ENCODE measurements at regions not wholly inside any gene's neighbourhood (a gene's known extent, or its start where the extent isn't known, plus 50 kb on each side); places are given as distances from the start of the nearest gene placed in this dataset.

GRCh38 chr3:72288955-72289691, 504.2 kb upstream of the PROK2 start:
- Histone ChIP-seq H3K9ac (peak overlapping the region in 5 of 11 experiments; percentile 2 to 33 (median 11); a peak in 3 of 22 replicates), H3K9me3 (replicated peaks in 1 of 11) (peaks cover 0 to 8% (median 0%) of the 10 kb centered on the region in 11 experiments; a peak in 4 of 22 replicates), H3K36me3 (no peaks in the 10 kb centered on the region), H3K4me3 (peak overlapping the region in 4 of 10 experiments; percentile 11 to 45 (median 36); a peak in 7 of 20 replicates), H3K27ac (no peak overlapping the region), H3K4me2 (peak overlapping the region; percentile 70 to 89 (median 82)), H3K4me1 (peaks cover 13 to 25% (median 16%) of the 10 kb centered on the region in 10 experiments), H4K20me1 (no peaks in the 10 kb centered on the region), H3K27me3 (peaks cover 0 to 25% (median 15%) of the 10 kb centered on the region in 11 experiments; a peak in 16 of 22 replicates)
- TF ChIP-seq Cebpa-rat (IDR thresholded peaks at IDR 0.05) = no peak

- H3K4me2 ChIP-seq = peak overlapping the region in 6 of 11 experiments; percentile 70 to 83 (median 74); a peak in 6 of 22 replicates
- H3K27ac ChIP-seq = no peak overlapping the region
- no peak overlapping the region for H3K4me3 ChIP-seq
- peaks cover 0 to 25% (median 15%) of the 10 kb centered on the region in 11 experiments; a peak in 16 of 22 replicates for H3K27me3 ChIP-seq
- no peak overlapping the region for H3K9ac ChIP-seq
- peaks cover 13 to 18% (median 16%) of the 10 kb centered on the region in 10 experiments for H3K4me1 ChIP-seq
- no peak for TF ChIP-seq Cebpa-rat (IDR thresholded peaks at IDR 0.05)
- no peaks in the 10 kb centered on the region for H4K20me1 ChIP-seq
- H3K9me3 ChIP-seq (replicated peaks in 1 of 11) = peaks cover 6 to 20% (median 9%) of the 10 kb centered on the region in 11 experiments; a peak in 21 of 22 replicates
- H3K36me3 ChIP-seq = no peaks in the 10 kb centered on the region
These were observed 503.0 kb upstream of the PROK2 start for GRCh38 chr3:72287956-72288355.

DNA sequence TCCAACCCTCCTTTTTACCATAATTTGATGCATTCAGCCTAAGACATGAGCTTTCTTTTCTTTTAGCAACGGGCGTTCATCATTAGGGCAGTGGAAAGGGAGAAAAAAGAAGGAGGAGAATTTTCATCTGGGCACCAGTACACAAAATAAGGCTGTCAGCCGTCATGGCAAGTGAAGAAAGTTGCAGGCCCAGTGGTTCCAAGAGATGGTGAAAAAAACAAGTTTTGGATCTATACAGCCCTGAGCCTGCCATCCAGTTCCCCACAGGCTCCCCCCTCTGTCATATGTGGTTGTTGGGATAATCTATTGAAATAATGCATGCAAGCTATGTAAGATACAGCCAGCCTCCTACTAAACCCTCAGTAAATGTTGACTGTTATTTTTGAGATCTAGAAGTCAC, 500.6 kb upstream of the PROK2 start:
- Histone ChIP-seq H3K4me2 (no peak overlapping the region), H3K36me3 (no peaks in the 10 kb centered on the region), H3K27me3 (peaks cover 0 to 25% (median 15%) of the 10 kb centered on the region in 11 experiments; a peak in 16 of 22 replicates), H3K9ac (no peak overlapping the region), H4K20me1 (no peaks in the 10 kb centered on the region), H3K27ac (no peak overlapping the region), H3K9me3 (replicated peaks in 1 of 11) (peaks cover 11 to 31% (median 18%) of the 10 kb centered on the region in 11 experiments; a peak in 21 of 22 replicates), H3K4me3 (no peak overlapping the region), H3K4me1 (peaks cover 13 to 18% (median 16%) of the 10 kb centered on the region in 10 experiments)
- TF ChIP-seq Cebpa-rat (IDR thresholded peaks at IDR 0.05) = no peak

- Histone ChIP-seq H3K9me3 (replicated peaks in 1 of 11) (peaks cover 11 to 31% (median 18%) of the 10 kb centered on the region in 11 experiments; a peak in 21 of 22 replicates), H3K9ac (no peak overlapping the region), H4K20me1 (no peaks in the 10 kb centered on the region), H3K4me1 (peaks cover 12 to 14% (median 14%) of the 10 kb centered on the region in 10 experiments), H3K36me3 (no peaks in the 10 kb centered on the region), H3K27me3 (peaks cover 0 to 17% (median 13%) of the 10 kb centered on the region in 11 experiments; a peak in 16 of 22 replicates), H3K27ac (no peak overlapping the region), H3K4me3 (no peak overlapping the region), H3K4me2 (no peak overlapping the region)
- no peak for TF ChIP-seq Cebpa-rat (IDR thresholded peaks at IDR 0.05)
These were observed 499.5 kb upstream of the PROK2 start for GRCh38 chr3:72284471-72284870.

GRCh38 chr3:72282918-72283317, 498.0 kb upstream of the PROK2 start:
- peaks cover 0 to 2% (median under 1%) of the 10 kb centered on the region in 10 experiments; a peak in 12 of 20 replicates for H3K4me1 ChIP-seq
- H3K36me3 ChIP-seq = no peaks in the 10 kb centered on the region
- H3K9ac ChIP-seq = no peak overlapping the region
- H3K4me2 ChIP-seq = no peak overlapping the region
- H3K4me3 ChIP-seq = no peak overlapping the region
- no peak for TF ChIP-seq Cebpa-rat (IDR thresholded peaks at IDR 0.05)
- H3K9me3 ChIP-seq (replicated peaks in 1 of 11) = peaks cover 11 to 31% (median 18%) of the 10 kb centered on the region in 11 experiments; a peak in 21 of 22 replicates
- H3K27me3 ChIP-seq = peaks cover 0 to 2% (median 0%) of the 10 kb centered on the region in 11 experiments; a peak in 2 of 22 replicates
- no peaks in the 10 kb centered on the region for H4K20me1 ChIP-seq
- no peak overlapping the region for H3K27ac ChIP-seq

- H3K36me3 ChIP-seq = no peaks in the 10 kb centered on the region
- peaks cover 11 to 31% (median 18%) of the 10 kb centered on the region in 11 experiments; a peak in 21 of 22 replicates for H3K9me3 ChIP-seq (replicated peaks in 1 of 11)
- H3K4me2 ChIP-seq = no peak overlapping the region
- no peak overlapping the region for H3K27ac ChIP-seq
- H4K20me1 ChIP-seq = no peaks in the 10 kb centered on the region
- H3K9ac ChIP-seq = no peak overlapping the region
- peaks cover 0 to 8% (median 2%) of the 10 kb centered on the region in 11 experiments; a peak in 8 of 22 replicates for H3K27me3 ChIP-seq
- no peak for TF ChIP-seq Cebpa-rat (IDR thresholded peaks at IDR 0.05)
- no peak overlapping the region for H3K4me3 ChIP-seq
- peaks cover 0 to 12% (median 8%) of the 10 kb centered on the region in 10 experiments; a peak in 13 of 20 replicates for H3K4me1 ChIP-seq
These were observed 496.6 kb upstream of the PROK2 start for GRCh38 chr3:72281551-72281950.

GRCh38 chr3:72280876-72281275, 495.9 kb upstream of the PROK2 start:
- H3K36me3 ChIP-seq = no peaks in the 10 kb centered on the region
- no peak overlapping the region for H3K9ac ChIP-seq
- H3K27me3 ChIP-seq = peaks cover 0 to 13% (median 8%) of the 10 kb centered on the region in 11 experiments; a peak in 10 of 22 replicates
- no peaks in the 10 kb centered on the region for H4K20me1 ChIP-seq
- peaks cover 0 to 16% (median 10%) of the 10 kb centered on the region in 10 experiments; a peak in 16 of 20 replicates for H3K4me1 ChIP-seq
- peaks cover 11 to 31% (median 18%) of the 10 kb centered on the region in 11 experiments; a peak in 21 of 22 replicates for H3K9me3 ChIP-seq (replicated peaks in 1 of 11)
- no peak overlapping the region for H3K4me3 ChIP-seq
- no peak overlapping the region for H3K4me2 ChIP-seq
- H3K27ac ChIP-seq = no peak overlapping the region
- no peak for TF ChIP-seq Cebpa-rat (IDR thresholded peaks at IDR 0.05)

DNA sequence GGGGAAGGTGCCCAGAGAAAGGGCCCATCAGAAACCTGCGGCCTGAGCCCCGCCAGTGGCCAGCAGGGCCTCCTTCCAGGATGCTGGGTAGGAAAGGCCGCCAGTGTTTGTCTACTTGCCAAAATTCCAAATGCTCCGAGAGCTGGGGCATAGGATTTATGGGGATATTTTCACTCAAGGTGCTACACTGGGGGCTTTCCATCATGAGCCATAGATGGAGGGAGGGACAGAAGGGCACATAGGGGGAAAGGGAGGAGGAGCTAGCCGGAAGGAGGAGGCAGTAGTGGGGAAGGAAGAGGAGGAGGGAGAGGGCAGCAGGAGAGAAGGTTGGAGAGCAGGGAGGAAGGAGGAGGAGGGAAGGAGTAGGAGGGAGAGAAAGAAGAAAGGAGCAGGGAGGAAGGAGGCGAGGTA, 494.7 kb upstream of the PROK2 start:
- Histone ChIP-seq H3K9ac (no peak overlapping the region), H3K27me3 (peaks cover 0 to 18% (median 13%) of the 10 kb centered on the region in 11 experiments; a peak in 11 of 22 replicates), H3K36me3 (no peaks in the 10 kb centered on the region), H3K27ac (no peak overlapping the region), H4K20me1 (peaks cover 0 to 8% (median 0%) of the 10 kb centered on the region in 11 experiments; a peak in 4 of 22 replicates), H3K4me2 (peak overlapping the region in 1 of 11 experiments; percentile 5; a peak in 1 of 22 replicates), H3K4me3 (no peak overlapping the region), H3K4me1 (peaks cover 10 to 28% (median 22%) of the 10 kb centered on the region in 10 experiments), H3K9me3 (replicated peaks in 1 of 11) (peaks cover 11 to 30% (median 18%) of the 10 kb centered on the region in 11 experiments; a peak in 21 of 22 replicates)
- no peak for TF ChIP-seq Cebpa-rat (IDR thresholded peaks at IDR 0.05)

GRCh38 chr3:72279068-72279604, 494.2 kb upstream of the PROK2 start:
- no peak overlapping the region for H3K4me3 ChIP-seq
- H3K9me3 ChIP-seq (replicated peaks in 1 of 11) = peaks cover 11 to 26% (median 18%) of the 10 kb centered on the region in 11 experiments; a peak in 21 of 22 replicates
- no peaks in the 10 kb centered on the region for H3K36me3 ChIP-seq
- H3K27ac ChIP-seq = no peak overlapping the region
- peaks cover 0 to 18% (median 13%) of the 10 kb centered on the region in 11 experiments; a peak in 11 of 22 replicates for H3K27me3 ChIP-seq
- peaks cover 15 to 33% (median 27%) of the 10 kb centered on the region in 10 experiments for H3K4me1 ChIP-seq
- H3K4me2 ChIP-seq = no peak overlapping the region
- no peak for TF ChIP-seq Cebpa-rat (IDR thresholded peaks at IDR 0.05)
- peaks cover 0 to 8% (median 0%) of the 10 kb centered on the region in 11 experiments; a peak in 4 of 22 replicates for H4K20me1 ChIP-seq
- H3K9ac ChIP-seq = no peak overlapping the region

All from BLaER1 treated with 17β-estradiol and CSF1 and Interleukin-3, amounts not matched to agents 10 nM and 100 nM (cell line).